Activated T-cell treated with anti-CD3 and anti-CD28 coated beads, Interleukin-2, amount 50 U/mL, for 4 hours (primary cell): ENCODE measurements at regions not wholly inside any gene's neighbourhood (a gene's known extent, or its start where the extent isn't known, plus 50 kb on each side); places are given as distances from the start of the nearest gene placed in this dataset.
A peak's percentile ranks its signal among the peaks of the same experiment; 100 is the strongest.

Experiments
- ATAC-seq, 2 donors: fragments of 200-7000 bp; cut with Tn5 transposase; one replicate each; pipeline ENCODE4 v1.10.0; 2021
- DNase-seq: peaks from one replicate; pipeline ENCODE4 v3.0.0-alpha.2; 2020
- H3K27me3 Mint-ChIP-seq: one replicate; pipeline ENCODE4 v1.8.0; 2021; ENCODE audit warnings: low read depth, mixed read lengths
- H3K36me3 Mint-ChIP-seq: one replicate; pipeline ENCODE4 v1.8.0; 2022; ENCODE audit warnings: mixed read lengths; ENCODE audit not compliant: insufficient read depth
- H3K4me1 Mint-ChIP-seq: one replicate; pipeline ENCODE4 v1.8.0; 2021; ENCODE audit warnings: low read depth, mixed read lengths
- H3K4me3 Mint-ChIP-seq: one replicate; pipeline ENCODE4 v1.8.0; 2021; ENCODE audit warnings: mild to moderate bottlenecking, moderate library complexity, mixed read lengths
- H3K9me3 Mint-ChIP-seq: one replicate; pipeline ENCODE4 v1.8.0; 2021; ENCODE audit warnings: mixed read lengths

GRCh38 chr4:53693909-53694308, 102.6 kb upstream of the LNX1 start:
- ATAC-seq (no peak), DNase-seq (no peak)
- Mint-ChIP-seq H3K4me1 (no peaks in the 10 kb centered on the region), H3K36me3 (no peaks in the 10 kb centered on the region), H3K27me3 (peaks cover 12% of the 10 kb centered on the region), H3K4me3 (no peak overlapping the region), H3K9me3 (no peaks in the 10 kb centered on the region)

DNA sequence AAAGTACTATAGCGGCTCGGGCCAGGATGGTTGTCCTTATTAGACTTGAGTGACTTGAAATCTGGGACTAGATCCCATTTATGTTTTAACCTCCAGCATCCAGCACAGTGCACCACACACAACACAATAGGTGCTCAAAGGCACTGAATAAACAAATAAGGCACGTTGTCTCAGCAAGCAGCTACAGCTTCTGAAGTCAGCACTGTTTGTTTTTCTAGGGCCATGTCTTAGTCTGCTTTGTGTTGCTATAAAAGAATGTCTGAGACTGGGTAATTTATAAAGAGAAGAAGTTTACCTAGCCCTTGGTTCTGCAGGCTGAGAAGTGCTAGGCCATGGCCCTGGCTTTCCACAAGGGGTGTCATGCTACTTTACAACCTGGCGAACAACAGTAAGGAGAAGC, 102.1 kb upstream of the LNX1 start:
- Mint-ChIP-seq H3K36me3 (no peaks in the 10 kb centered on the region), H3K27me3 (peaks cover 11% of the 10 kb centered on the region), H3K4me1 (no peaks in the 10 kb centered on the region), H3K9me3 (no peaks in the 10 kb centered on the region), H3K4me3 (no peak overlapping the region)
- DNase-seq (no peak), ATAC-seq (no peak)

DNA sequence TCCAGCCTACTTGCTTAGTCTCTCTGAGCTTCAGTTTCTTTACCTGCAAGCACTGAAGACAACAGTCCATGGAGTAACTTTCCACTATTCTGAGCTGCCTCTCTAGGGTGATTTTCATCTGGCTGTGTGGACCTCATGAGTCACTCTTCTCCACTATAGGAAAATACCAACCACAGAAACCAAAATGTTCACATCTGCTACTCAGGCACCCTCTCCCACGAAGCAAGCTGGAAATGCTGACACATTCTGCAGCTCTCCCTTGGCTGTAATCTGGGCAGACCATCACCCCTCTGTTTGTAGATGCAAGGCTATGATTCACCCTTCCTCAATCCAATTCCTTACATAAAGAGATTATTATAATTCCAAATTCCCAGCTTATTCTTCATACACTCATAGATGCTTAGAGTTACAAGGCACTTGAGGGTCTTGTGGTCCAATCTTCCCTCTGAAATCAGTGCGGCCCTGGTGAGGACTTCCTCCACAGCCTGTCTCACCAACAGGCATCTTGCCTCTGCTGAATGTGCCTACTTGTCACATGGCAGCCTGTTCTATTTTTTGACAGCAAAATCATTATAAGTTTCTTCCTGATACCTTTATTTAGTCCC, 97.0 kb upstream of the LNX1 start:
- ATAC-seq = peak; percentile 76 to 80
- Mint-ChIP-seq H3K4me1 (no peaks in the 10 kb centered on the region), H3K9me3 (no peaks in the 10 kb centered on the region), H3K36me3 (no peaks in the 10 kb centered on the region), H3K27me3 (peaks cover 19% of the 10 kb centered on the region), H3K4me3 (no peak overlapping the region)
- no peak for DNase-seq

- Mint-ChIP-seq H3K4me1 (no peaks in the 10 kb centered on the region), H3K4me3 (no peak overlapping the region), H3K27me3 (peaks cover 23% of the 10 kb centered on the region), H3K9me3 (no peaks in the 10 kb centered on the region), H3K36me3 (no peaks in the 10 kb centered on the region)
- ATAC-seq (no peak), DNase-seq (no peak)
Measured at GRCh38 chr4:53686521-53686920, 95.2 kb upstream of the LNX1 start.

DNA sequence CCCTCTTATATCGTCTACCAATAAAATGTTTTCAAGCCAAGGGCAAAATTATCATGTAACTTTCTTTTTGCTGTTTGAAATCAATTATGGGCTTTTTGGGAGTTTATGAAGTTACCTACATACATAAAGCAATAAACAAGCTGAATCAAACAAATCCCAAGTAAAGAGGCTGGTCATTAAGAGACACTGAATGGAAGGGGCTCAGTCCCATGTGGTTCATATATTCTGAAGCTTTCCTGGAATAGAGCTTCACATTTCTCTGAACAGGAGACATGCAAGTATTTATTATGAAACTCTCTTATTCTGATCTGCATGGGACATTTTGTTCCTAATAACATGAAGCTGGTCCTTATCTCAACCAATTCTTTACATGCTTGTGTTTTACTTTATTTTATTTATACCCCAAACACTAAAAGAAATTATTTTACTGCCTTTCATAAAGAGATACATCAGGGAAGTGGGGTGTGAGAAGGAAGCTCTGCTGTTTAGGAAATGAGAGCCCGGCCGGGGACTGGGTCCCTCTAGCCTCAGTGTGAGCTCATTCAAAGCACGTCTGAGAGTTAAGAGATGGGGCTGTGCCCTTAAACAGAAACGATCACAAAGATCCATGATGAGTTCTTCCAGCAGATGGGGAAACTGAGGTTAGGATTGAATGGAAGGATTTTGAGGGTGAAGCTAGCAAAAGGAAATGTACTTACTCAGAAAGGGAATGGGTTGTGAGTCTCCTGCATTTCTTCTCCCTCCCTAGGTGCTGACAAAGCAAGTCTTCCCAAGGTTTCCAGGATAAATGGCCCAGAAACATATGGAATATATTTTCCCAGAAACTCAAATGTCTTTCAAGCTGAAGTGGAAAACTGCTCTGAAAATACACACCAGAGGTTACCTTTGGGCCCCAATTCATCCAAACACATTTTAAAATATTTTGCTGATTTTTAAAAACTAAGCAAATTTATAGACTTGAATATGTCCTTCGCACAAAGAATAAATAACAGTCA, 93.1 kb upstream of the LNX1 start:
- no peak for ATAC-seq
- Mint-ChIP-seq H3K4me3 (no peak overlapping the region), H3K36me3 (no peaks in the 10 kb centered on the region), H3K9me3 (no peaks in the 10 kb centered on the region), H3K4me1 (no peaks in the 10 kb centered on the region), H3K27me3 (peaks cover 12% of the 10 kb centered on the region)
- DNase-seq = no peak

- ATAC-seq (no peak), DNase-seq (no peak)
- no peak overlapping the region for H3K4me3 Mint-ChIP-seq
- H3K36me3 Mint-ChIP-seq = no peaks in the 10 kb centered on the region
- peaks cover 12% of the 10 kb centered on the region for H3K27me3 Mint-ChIP-seq
- no peaks in the 10 kb centered on the region for H3K9me3 Mint-ChIP-seq
- no peaks in the 10 kb centered on the region for H3K4me1 Mint-ChIP-seq
Measured at GRCh38 chr4:53682908-53683307, 91.6 kb upstream of the LNX1 start.

GRCh38 chr4:53682196-53682595, 90.9 kb upstream of the LNX1 start:
- H3K36me3 Mint-ChIP-seq = no peaks in the 10 kb centered on the region
- H3K4me1 Mint-ChIP-seq = no peaks in the 10 kb centered on the region
- no peak for DNase-seq
- ATAC-seq = no peak
- peaks cover 14% of the 10 kb centered on the region for H3K27me3 Mint-ChIP-seq
- no peaks in the 10 kb centered on the region for H3K9me3 Mint-ChIP-seq
- H3K4me3 Mint-ChIP-seq = no peak overlapping the region

GRCh38 chr4:53680598-53680997, 89.3 kb upstream of the LNX1 start:
- Mint-ChIP-seq H3K27me3 (peaks cover 12% of the 10 kb centered on the region), H3K9me3 (no peaks in the 10 kb centered on the region), H3K4me1 (no peaks in the 10 kb centered on the region)

GRCh38 chr4:53680168-53680567, 88.9 kb upstream of the LNX1 start:
- Mint-ChIP-seq H3K4me3 (no peak overlapping the region), H3K9me3 (no peaks in the 10 kb centered on the region), H3K27me3 (peaks cover 11% of the 10 kb centered on the region), H3K36me3 (no peaks in the 10 kb centered on the region), H3K4me1 (no peaks in the 10 kb centered on the region)
- DNase-seq = no peak
- no peak for ATAC-seq

More at GRCh38 chr4:53680598-53680997, 89.3 kb upstream of the LNX1 start:
- H3K4me3 Mint-ChIP-seq = no peak overlapping the region
- DNase-seq (no peak), ATAC-seq (no peak)
- no peaks in the 10 kb centered on the region for H3K36me3 Mint-ChIP-seq

GRCh38 chr4:53676402-53676871, 85.2 kb upstream of the LNX1 start:
- no peak for DNase-seq
- no peaks in the 10 kb centered on the region for H3K36me3 Mint-ChIP-seq
- no peak for ATAC-seq
- no peak overlapping the region for H3K4me3 Mint-ChIP-seq
- H3K9me3 Mint-ChIP-seq = no peaks in the 10 kb centered on the region
- H3K27me3 Mint-ChIP-seq = peaks cover 1% of the 10 kb centered on the region
- no peaks in the 10 kb centered on the region for H3K4me1 Mint-ChIP-seq

GRCh38 chr4:53674903-53675302, 83.6 kb upstream of the LNX1 start:
- H3K4me1 Mint-ChIP-seq = no peaks in the 10 kb centered on the region
- H3K36me3 Mint-ChIP-seq = no peaks in the 10 kb centered on the region
- DNase-seq = no peak
- no peak for ATAC-seq
- H3K4me3 Mint-ChIP-seq = no peak overlapping the region
- peaks cover 1% of the 10 kb centered on the region for H3K27me3 Mint-ChIP-seq
- H3K9me3 Mint-ChIP-seq = no peaks in the 10 kb centered on the region

DNA sequence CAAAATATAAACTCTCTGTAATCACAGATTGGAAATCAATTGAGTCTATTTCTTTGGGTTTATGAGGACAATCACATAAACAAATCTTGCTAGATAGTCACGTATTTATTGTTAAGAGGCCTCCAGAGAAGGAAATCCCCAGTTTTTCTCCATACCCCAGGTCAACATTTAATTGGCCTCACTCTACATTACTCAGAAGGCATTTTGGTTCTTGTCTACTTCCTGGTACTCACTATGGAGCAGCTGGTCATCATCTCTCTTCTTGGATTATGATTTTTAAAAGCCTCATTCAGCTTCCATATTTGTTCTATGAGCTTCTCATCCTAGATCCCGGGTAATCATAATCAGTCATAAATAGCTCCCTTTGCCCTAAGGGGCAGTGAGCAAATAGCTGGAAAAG, 81.6 kb upstream of the LNX1 start:
- peaks cover 1% of the 10 kb centered on the region for H3K27me3 Mint-ChIP-seq
- ATAC-seq (no peak), DNase-seq (no peak)
- no peaks in the 10 kb centered on the region for H3K4me1 Mint-ChIP-seq
- no peaks in the 10 kb centered on the region for H3K36me3 Mint-ChIP-seq
- H3K4me3 Mint-ChIP-seq = no peak overlapping the region
- peaks cover 3% of the 10 kb centered on the region for H3K9me3 Mint-ChIP-seq

- Mint-ChIP-seq H3K27me3 (no peaks in the 10 kb centered on the region), H3K9me3 (peaks cover 3% of the 10 kb centered on the region), H3K36me3 (no peaks in the 10 kb centered on the region), H3K4me3 (no peak overlapping the region), H3K4me1 (no peaks in the 10 kb centered on the region)
- no peak for ATAC-seq
- DNase-seq = no peak
Measured at GRCh38 chr4:53671757-53672156, 80.5 kb upstream of the LNX1 start.

GRCh38 chr4:53659737-53660136, 68.5 kb upstream of the LNX1 start:
- Mint-ChIP-seq H3K36me3 (no peaks in the 10 kb centered on the region), H3K27me3 (peaks cover 3% of the 10 kb centered on the region), H3K9me3 (no peaks in the 10 kb centered on the region), H3K4me1 (no peaks in the 10 kb centered on the region), H3K4me3 (no peak overlapping the region)
- ATAC-seq (no peak), DNase-seq (no peak)

DNA sequence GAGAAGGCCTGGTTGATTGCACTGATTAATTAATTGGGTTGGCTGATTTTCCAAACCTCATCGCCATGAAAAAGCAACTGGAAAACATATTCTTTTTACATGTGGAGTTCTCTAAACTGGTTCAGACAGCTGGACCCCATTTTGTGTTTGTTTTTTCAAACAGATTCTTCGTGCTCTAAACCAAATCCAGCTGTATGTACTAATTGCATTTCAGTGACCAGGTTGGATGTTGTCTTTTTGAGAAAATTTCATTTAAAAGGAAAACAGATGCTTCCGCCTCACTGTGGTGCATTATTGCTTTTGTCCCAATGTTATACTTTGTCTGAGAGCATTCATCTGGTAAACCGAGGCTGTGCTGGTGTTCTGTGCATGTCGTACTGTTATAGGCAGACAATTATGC, 67.8 kb upstream of the LNX1 start:
- H3K4me1 Mint-ChIP-seq = no peaks in the 10 kb centered on the region
- ATAC-seq (no peak), DNase-seq (no peak)
- peaks cover 3% of the 10 kb centered on the region for H3K27me3 Mint-ChIP-seq
- no peaks in the 10 kb centered on the region for H3K9me3 Mint-ChIP-seq
- no peaks in the 10 kb centered on the region for H3K36me3 Mint-ChIP-seq
- H3K4me3 Mint-ChIP-seq = no peak overlapping the region
